ENCODE measurements at regions not wholly inside any gene's neighbourhood (a gene's known extent, or its start where the extent isn't known, plus 50 kb on each side); places are given as distances from the start of the nearest gene placed in this dataset.
"Not testable (repeated sequence)": the region's sequence is repeated elsewhere in the genome, so short reads cannot be mapped to it uniquely, and the experiment has no call there.

DNA sequence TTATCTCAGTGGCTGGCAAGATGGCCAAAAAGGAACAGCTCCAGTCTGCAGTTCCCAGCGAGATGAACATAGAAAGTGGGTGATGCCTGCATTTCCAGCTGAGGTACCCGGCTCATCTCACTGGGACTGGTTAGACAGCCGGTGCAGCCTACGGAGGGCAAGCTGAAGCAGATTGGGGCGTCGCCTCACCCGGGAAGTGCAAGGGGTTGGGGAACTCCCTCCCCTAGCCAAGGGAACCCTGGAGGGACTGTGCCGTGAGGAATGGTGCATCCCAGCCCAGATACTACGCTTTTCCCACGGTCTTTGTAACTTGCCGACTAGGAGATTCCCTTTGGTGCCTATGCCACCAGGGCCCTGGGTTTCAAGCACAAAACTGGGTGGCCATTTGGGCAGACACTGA is 324.7 kb downstream of the GJA1 start:
- no peak for DNase-seq (ENCODE audit: low spot score)

DNA sequence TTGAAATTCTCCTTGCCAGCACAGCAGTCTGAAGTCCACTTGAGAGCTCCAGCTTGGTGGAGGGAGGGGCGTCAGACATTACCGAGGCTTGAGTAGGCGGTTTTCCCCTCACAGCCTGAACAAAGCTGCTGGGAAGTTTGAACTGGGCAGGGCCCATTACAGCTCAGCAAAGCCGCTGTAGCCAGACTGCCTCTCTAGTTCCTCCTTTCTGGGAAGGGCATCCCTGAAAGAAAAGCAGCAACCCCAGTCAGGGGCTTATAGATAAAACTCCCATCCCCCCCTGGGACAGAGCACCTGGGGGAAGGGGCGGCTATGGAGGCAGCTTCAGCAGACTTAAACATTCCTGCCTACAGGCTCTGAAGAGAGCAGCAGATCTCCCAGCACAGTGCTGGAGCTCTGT is 325.3 kb downstream of the GJA1 start:
- peak; percentile 25 for DNase-seq (ENCODE audit: low spot score)

DNA sequence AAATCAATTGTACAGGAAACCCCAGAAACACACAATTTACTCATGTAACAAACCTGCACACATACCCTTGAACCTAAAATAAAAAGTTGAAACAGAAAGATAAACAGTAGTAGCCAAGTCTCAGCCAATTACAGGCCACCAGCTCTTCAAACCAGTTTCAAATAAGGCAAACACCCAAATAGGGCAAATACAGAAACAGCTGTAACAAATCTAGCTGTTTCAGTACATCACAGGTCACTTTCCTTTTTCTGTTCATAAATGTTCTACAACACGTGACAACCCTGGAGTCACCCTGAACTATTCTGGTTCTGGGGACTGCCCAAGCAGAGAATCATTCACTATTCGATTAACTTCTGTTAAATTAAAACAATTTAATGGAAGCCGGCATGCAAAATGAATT is 329.0 kb downstream of the GJA1 start:
- no peak for DNase-seq (ENCODE audit: low spot score)

DNA sequence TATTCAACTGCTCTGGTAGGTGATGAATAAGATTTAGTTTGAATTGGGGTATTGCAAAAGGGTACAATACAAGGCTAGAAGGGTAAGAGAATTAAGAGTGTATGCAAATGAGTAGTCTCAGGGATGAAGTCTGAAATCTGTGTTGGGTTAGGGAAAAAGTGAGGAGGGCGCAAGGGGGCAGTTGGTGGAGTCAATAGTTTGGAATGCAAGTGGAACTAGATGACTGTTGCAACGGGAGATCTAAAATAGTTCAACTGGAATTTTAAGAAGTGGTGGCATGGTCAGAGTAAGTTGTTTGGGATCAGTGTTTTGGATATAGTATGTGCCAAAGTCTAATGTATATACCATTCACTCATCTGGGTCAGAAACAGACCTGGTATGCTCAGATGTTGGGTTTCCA is 329.6 kb downstream of the GJA1 start:
- no peak for DNase-seq (ENCODE audit: low spot score)

DNA sequence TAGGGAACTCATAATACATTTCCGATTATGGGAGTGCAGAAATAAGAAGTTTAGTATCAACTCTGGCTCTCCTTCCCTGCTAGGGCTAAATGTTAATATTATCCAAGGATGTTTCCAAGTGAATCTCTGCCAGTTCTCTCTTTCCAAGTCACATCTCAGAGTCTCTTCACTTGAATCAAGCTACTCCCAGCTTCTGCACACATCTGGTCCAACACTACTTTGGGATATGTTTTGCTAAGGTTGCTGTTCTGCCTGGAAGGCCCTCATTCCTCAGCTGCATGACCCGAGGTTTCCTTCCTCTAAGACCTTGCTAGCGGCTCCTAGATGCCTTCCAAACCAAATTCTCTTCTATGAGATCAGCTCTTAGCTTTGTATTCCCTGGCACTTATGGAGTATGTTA is 331.8 kb downstream of the GJA1 start:
- DNase-seq (ENCODE audit: low spot score): no peak

DNA sequence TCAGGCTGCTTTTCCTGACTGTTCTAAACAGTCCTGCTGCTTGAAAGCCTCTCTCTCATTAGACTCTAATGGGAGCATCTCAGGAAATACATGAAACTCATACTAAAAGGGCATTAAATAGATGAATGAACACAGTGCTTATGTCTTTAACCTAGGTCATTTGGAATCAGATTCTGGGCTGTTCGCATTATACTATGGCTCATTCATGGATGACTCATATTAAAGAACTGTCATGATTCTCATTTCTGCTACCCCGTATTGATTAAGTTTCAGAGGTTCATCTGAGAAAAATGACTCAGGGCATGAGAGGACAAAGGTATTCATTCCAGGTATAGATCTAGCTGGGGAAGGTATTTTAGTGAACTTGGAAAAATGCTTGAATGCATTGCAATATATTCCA is 335.5 kb downstream of the GJA1 start:
- DNase-seq (ENCODE audit: low spot score): no peak

DNA sequence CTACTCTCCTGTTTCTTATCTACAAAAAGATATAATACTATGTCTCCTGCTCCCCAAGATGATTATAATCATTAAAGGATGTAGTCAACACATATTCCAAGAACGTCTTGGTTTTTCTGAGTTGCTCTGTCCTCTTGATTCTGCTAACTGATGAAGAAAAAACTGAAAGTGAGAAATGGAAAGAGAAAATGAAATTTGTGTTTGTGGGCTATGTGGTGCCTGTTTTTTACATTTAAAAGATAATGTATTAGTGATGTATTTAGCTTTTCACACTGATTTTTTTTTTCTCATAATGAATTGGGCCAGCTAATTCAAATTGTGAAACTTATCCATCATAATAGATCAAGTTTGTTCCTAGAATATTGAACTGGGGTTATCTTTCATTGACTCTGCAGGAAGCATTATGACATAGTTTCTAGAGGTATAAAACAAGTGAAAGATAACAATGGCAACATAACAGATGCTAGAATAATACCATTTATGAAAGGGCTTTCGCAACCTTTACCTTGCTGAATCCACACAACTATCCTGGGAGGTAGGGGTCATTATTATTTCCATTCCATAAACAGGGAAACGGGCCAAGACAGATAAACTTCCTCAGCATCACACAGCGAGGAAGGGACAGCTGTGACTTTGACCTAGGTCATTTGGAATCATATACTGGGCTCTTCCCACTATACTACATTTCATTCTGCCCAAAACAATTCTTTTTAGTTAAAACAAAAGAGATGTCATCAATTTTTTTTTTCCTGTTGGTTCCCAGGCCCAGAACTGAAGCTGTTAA is 336.7 kb downstream of the GJA1 start:
- no peak for DNase-seq (ENCODE audit: low spot score)

DNA sequence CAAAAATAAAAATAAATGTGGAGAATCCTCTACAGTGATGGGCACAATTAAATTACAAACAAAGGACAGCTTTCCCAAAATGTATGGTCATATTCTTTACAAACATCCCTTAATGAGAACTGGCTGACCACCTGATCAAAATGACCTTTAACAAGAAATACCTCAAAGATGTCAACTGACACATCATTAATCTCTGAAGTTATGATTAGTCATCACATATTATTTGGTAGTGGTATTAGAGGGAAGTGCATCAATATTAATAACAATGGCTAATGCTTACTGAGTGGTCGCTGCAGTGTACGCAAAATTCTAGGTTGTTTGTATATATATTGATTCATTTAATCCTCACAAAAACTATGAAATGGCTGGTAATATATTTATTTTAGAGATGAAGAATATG is 340.6 kb downstream of the GJA1 start:
- DNase-seq (ENCODE audit: low spot score): no peak

DNA sequence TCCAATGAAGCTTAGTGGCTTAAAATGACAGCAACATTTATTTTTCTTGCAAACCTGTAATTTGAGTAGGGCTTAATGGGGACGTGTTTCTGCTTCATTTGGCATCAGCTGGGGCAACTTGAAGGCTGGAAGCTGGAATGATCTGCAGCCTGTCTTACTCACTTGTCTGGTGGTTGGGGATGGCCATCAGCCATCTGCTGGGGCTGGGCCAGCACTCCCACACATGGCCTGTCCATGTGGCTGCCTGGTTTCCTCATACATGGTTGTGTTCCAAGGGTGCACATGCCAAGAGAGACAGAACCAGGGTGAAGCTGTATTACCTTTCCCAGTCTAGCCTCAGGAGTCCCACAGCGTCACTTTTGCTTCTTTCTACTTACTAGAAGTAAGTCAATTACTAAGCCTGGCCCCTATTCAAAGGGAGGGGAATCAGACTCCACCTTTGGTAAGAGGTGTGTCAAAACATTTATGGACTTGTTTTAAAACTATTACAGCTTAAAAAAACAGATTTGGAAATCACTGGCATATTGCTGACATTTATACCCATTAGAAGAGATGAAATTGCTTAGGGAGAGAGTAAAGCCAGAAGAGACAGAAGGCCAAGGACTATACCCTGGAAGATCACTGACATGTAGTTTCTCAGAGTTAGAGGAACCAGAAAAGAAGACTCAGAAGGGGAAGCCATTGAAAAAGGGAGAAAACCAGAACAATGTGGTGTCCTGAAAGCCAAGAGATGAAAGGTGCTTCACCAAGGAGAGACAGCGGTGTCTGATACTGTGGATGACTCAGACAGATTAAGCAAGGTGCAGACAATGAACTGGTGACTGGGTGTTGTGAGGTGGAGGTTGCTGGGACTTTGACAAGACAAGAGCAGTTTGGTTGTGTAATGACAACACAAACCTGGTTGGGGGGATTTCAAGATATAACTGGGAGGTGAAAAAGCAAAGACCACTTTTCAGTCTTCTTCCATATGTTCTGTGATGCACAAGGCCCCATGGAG is 345.2 kb downstream of the GJA1 start:
- DNase-seq (ENCODE audit: low spot score): peak; percentile 11

DNA sequence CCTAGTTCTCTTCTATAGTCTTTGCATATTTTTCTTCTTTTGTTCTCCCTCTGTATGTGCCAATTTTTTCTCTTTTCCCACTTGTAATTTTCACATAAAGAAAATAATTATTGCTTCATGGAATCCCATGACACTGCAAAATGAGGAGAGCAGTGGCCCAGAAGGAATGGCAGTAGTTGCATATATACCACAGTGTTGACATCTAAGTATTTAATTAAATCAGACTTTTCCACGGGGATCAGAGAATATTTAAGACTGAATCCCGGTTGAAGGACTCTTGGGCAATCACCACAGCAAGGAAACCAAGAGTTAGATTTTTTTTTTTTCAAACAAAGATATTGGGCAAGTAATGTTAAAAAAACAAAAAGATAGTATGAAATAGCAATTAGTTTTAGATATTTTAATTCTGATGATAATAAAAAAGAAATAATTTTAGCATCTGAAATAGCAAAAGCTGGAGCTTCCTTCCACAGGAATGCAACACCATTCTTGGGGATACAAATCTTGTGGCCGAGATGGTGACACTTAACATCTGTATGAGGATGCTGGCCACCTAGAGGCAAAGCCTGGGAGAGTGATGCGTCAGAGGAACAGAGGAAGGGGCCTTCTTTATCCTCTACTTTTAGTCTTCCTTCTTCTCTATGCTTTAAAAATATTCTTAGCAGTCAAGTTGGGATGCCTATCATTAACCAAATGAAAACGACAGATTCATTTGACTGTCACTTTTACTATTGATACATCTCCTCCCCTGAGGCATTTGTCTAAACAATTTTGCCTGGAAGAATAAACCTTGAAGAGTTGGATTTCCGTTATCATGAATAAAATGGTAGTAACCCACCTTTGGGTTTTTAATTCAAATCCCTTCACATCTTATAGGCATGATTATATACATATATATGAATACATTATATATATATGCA is 356.2 kb downstream of the GJA1 start:
- DNase-seq (ENCODE audit: low spot score): no peak

DNA sequence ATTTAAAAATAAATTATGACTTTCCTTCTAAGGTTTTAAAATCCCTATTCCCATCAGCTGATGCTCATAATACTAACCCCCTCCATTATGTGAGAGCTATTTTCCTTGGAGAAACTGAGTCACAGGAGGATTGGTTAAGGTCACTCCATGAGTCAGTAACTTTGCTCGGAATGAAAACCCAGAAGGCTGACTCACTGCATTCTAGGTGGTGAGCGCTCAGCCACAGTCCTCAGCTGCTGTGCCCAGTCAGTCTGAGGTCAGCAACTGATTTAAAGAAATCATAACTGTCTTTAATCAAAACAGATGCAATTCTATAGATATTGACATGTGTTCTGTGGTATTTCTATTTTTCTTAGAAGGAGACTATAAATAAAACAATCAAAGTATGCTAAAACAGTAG is 359.2 kb downstream of the GJA1 start:
- DNase-seq (ENCODE audit: low spot score): peak; percentile 90

DNA sequence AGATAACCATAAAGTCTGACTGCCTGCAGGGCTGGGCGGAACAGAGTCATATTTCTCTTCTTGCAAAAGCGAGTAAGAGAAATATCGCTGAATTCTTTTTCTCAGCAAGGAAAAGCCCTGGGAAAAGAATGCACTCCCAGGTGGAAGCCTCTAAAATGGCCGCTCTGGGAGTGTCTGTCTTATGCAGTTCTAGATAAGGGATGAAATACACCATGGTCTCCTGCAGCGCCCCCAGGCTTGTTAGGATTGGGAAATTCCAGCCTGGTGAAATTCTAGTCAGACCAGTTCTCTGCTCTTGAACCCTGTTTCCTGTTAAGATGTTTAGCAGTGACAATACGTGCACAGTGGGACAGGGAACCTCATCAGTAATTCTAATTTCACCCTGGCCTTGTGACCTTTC is 362.2 kb downstream of the GJA1 start:
- not testable (repeated sequence) for DNase-seq (ENCODE audit: low spot score)

DNA sequence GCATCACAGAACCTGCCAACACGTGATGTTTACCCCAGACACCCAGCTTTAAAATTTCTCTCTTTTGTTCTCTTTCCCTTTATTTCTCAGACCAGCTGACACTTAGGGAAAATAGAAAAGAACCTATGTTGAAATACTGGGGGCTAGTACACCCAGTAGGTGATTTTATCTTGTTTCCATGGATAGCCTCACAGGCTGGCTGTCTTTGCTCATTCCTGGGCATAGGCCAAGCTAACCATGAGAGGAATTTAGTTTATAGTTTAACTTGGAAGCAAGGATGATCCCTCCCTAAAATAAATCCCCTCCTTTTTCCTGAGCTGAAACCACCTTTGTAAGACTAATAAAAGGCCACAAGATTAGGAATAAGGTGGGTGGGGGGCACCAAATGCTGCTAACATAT is 362.7 kb downstream of the GJA1 start:
- not testable (repeated sequence) for DNase-seq (ENCODE audit: low spot score)

DNA sequence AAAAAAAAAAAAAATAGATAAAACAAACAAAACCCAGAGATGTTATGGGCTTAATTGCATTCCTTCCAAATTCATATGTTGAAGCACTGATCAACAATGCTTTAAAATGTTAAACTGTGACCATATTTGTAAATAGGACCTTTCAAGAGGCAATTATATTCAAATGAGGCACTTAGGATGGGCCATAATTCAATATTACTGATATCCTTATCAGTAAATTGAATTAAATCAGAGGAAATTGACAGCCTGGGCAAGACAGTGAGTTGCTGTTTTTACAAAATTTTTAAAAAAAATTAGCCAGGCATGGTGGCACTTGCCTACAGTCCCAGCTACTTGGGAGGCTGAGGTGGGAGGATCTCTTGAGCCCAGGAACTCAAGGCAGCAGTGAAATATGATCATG is 364.1 kb downstream of the GJA1 start:
- DNase-seq (ENCODE audit: low spot score): no peak

DNA sequence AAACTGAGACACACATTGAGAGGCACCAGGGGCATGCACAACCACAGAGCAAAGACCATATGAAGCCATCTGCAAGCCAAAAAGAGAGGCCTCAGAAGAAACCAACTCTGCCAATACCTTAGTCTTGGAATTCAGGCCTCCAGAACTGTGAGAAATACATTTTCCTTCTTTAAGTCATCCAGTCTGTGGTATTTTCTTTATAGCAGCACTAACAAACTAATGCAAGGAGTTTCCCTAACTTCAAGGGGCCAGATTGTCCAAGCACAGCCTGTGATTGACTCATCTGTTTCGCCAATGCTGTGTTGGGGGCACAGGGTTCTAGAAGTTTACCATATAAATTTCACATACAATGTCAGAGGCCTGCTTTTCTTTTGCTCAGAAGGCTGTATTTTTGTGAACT is 364.6 kb downstream of the GJA1 start:
- no peak for DNase-seq (ENCODE audit: low spot score)

DNA sequence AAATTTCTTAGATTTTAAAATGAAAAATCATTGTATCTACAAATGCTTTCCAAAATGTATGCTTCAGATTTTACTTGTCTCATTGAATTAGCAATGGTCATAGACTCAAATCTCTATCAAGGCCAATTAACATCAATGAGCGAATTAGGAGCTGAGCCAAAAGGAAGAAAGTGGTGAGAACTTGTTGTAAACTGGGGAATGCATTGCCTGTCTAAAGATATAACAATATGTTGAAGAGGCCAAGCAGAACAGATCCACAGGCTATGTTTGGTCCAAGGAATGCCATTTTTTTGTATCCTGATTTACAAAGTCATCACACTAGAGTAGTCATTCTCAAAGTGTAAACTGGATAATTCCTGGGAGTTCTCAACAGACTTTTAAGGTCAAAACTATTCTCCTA is 370.7 kb downstream of the GJA1 start:
- no peak for DNase-seq (ENCODE audit: low spot score)

DNA sequence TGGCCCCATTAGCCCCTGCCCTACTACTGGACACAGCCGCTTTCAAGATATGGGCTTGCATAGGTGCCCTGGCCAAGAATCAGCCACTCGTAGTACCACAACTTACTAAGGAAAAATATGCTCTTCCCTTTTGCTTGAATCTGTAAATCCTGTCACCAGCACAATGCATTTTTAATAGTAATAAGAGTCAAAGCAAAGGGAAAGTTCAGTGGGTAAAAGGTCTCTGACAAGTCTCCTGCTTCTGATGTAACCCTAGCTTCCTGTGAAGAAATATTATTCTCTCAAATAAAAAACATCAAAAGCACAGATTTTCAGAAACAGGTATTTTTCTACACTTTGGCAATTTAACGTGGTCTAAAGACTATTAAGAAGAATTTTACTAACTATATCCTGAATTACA is 373.8 kb downstream of the GJA1 start:
- DNase-seq (ENCODE audit: low spot score): no peak

DNA sequence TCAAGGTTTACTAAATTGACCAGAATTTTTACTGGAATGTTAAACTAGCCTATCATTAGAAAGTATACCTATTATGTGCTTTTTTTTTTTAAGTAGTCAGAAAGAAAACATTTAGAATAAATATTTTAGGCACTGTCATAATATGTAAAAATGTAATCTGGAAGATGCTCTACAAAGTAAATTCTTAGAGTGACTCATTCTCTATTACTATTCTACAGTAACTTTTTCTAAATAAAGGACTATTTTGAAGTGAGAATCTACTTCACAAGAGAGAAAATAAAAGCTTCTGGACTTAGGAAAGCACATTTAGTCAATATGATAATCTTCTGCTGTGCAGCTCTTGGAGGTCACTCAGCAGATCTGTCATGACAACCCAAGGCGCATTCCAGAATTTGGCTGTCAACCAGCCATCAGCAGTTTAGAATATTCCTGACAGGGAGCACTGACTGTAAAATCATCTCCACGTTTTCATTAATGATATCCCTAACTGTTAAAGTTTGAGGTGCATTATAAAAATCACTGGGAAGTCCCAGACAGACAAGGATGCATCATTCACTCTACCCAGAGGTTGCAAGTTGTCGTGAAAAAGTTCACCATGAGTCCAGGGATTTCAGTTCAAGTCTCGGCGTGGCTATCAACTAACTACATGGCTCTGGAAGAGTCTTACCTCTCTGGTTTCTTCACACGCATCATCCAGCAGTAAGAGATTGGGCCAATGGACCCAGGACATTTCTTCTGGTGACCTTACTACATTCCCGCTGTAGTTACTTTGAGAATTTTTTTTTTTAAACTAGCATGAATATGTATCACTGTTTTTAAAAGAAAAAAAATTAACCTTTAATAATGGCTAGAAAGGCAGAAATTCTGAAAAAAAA is 374.9 kb downstream of the GJA1 start:
- no peak for DNase-seq (ENCODE audit: low spot score)

DNA sequence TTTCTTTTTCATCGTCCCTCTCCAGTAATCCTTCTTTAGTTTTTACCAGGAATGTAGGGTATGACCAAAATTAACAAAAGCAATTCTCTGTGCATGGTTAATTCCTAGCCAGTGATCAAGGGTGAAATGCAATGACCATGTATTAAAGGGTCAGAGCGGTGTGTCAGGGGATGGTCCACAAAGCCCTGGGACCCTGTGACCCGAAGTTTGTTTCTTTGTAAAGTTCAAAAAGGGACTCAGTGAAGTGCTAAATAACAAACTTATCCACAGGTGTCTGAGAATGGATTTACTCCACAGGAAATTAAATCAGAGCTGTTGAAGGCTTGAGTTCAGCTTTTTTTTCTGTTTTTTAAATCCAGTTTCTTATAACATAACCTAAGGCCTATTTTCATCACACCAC is 375.7 kb downstream of the GJA1 start:
- no peak for DNase-seq (ENCODE audit: low spot score)

DNA sequence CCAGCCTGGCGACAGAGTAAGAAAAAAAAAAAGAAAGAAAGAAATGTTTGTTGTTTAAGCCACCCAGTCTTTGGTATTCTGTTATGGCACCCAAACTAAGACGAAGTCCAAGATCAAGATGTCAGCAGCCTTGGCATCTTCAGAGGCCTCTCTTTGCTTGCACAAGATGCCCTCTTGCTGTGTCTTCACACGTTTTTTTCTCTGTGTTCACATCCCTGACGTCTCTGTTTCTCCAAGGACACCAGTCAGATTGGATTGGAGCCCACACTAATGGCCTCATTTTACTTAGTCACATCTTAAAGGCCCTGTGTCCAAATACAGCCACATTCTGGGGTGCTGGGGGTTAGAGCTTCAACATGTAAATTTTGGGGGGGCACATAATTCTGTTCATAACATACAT is 380.9 kb downstream of the GJA1 start:
- no peak for DNase-seq (ENCODE audit: low spot score)
